Lower leg skin (tissue), 4 donors: ENCODE measurements at regions not wholly inside any gene's neighbourhood (a gene's known extent, or its start where the extent isn't known, plus 50 kb on each side); places are given as distances from the start of the nearest gene placed in this dataset.

ENCODE experiments used
- DNase-seq, 2 donors: peaks; one replicate each; pipeline ENCODE4 v3.0.0-alpha.2; 2019; ENCODE audit warnings: low spot score in 2 of 2
- H3K4me3 ChIP-seq: fragments of 200-600 bp; sonication (generic); 2 replicates; pipeline ENCODE4 v1.5.1; 2017; ENCODE audit warnings: mild to moderate bottlenecking, low read depth; ENCODE audit not compliant: poor library complexity, severe bottlenecking
- CTCF ChIP-seq, 3 donors: fragments of 450-650 bp; IDR thresholded peaks; one replicate each; pipeline ENCODE4 v1.5.1; 2016; ENCODE audit warnings: antibody characterized with exemption in 3 of 3, mild to moderate bottlenecking in 3 of 3, moderate library complexity in 2 of 3
- POLR2A ChIP-seq, 2 donors: fragments of 450-650 bp; IDR thresholded peaks; one replicate each; pipeline ENCODE4 v1.6.1; 2016 to 2017; ENCODE audit warnings: antibody characterized with exemption in 2 of 2, mild to moderate bottlenecking in 1 of 2, moderate library complexity in 1 of 2
- WGBS, 2 donors: methylation state at CpG; one replicate each; pipeline ENCODE4 v1.1.5; 2018; 5-methylcytosine and 5-hydroxymethylcytosine counted together
- intact Hi-C: fragments of 100-400 bp; cut with DNase I; formaldehyde crosslinking; loops from one replicate; pipeline ENCODE4 v1.15.0; 2023; ENCODE audit warnings: low total_unique reads

- 15 to 18% methylated on average over 4 of the region's 4 CpGs for WGBS, 2 donors
- no peak overlapping the region for H3K4me3 ChIP-seq
- intact Hi-C loops: no loop called here
- DNase-seq: no peak
- no peak for TF ChIP-seq CTCF (IDR thresholded peaks at IDR 0.05)
- TF ChIP-seq POLR2A (IDR thresholded peaks at IDR 0.05): no peak
Observed at GRCh38 chr12:98154850-98155249, 360.5 kb upstream of the TMPO start.

- intact Hi-C loops: no loop called here
- no peak overlapping the region for H3K4me3 ChIP-seq
- no peak for DNase-seq
- 69 to 83% methylated on average over 2 of the region's 2 CpGs for WGBS, 2 donors
- no peak for TF ChIP-seq CTCF (IDR thresholded peaks at IDR 0.05)
- no peak for TF ChIP-seq POLR2A (IDR thresholded peaks at IDR 0.05)
Observed at GRCh38 chr12:98156697-98157096, 358.7 kb upstream of the TMPO start.

- no peak overlapping the region for H3K4me3 ChIP-seq
- intact Hi-C loops: no loop called here
- no peak for DNase-seq
- no peak for TF ChIP-seq CTCF (IDR thresholded peaks at IDR 0.05)
- TF ChIP-seq POLR2A (IDR thresholded peaks at IDR 0.05): no peak
- 70 to 75% methylated on average over 5 of the region's 5 CpGs for WGBS, 2 donors
Observed at GRCh38 chr12:98162906-98163678, 352.3 kb upstream of the TMPO start.

- DNase-seq: no peak
- TF ChIP-seq CTCF (IDR thresholded peaks at IDR 0.05) (no peak), POLR2A (IDR thresholded peaks at IDR 0.05) (no peak)
- H3K4me3 ChIP-seq: no peak overlapping the region
- WGBS, 2 donors: 66 to 71% methylated on average over 2 of the region's 2 CpGs
- intact Hi-C loops: no loop called here
Observed at GRCh38 chr12:98172304-98172703, 343.1 kb upstream of the TMPO start.

GRCh38 chr12:98172801-98173200, 342.6 kb upstream of the TMPO start:
- TF ChIP-seq CTCF (IDR thresholded peaks at IDR 0.05): no peak
- no peak for TF ChIP-seq POLR2A (IDR thresholded peaks at IDR 0.05)
- intact Hi-C loops: no loop called here
- DNase-seq: no peak
- whole genome bisulfite sequencing, 2 donors: 59 to 63% methylated on average over 3 of the region's 3 CpGs
- H3K4me3 ChIP-seq: no peak overlapping the region
